Panc1 (cell line): ENCODE measurements at regions not wholly inside any gene's neighbourhood (a gene's known extent, or its start where the extent isn't known, plus 50 kb on each side); places are given as distances from the start of the nearest gene placed in this dataset.

Experiments
- ATAC-seq: fragments of 200-7000 bp; cut with Tn5 transposase; 2 replicates; pipeline ENCODE4 v1.9.1; 2020; ENCODE audit warnings: mild to moderate bottlenecking, moderate library complexity
- BruUV-seq: library from RNA; stranded (reverse); fragments of 400-500 nt; replicated peaks from 2 replicates; lab custom pipeline; 2021; lab: Mats Ljungman, UMichigan
- CTCF ChIA-PET: fragments of 300-600 bp; sonication (Branson Sonifier 250); formaldehyde crosslinking; loops from one replicate; lab custom pipeline; 2022; ENCODE audit warnings: antibody characterized with exemption; lab: Charles Lee
- POLR2A ChIA-PET: fragments of 300-600 bp; sonication (Branson Sonifier 250); formaldehyde crosslinking; loops from one replicate; lab custom pipeline; 2022; ENCODE audit warnings: antibody characterized with exemption; lab: Charles Lee
- DNase-seq: peaks from one replicate; pipeline ENCODE4 v3.0.0-alpha.2; 2010; ENCODE audit warnings: low read depth, low spot score
- H3K27ac ChIP-seq: 2 replicates; pipeline ENCODE4 v1.5.1; 2011; ENCODE audit warnings: mild to moderate bottlenecking, low read length, inconsistent platforms
- H3K27me3 ChIP-seq: fragments of 200-500 bp; sonication (Bioruptor generic); 2 replicates; pipeline ENCODE4 v1.6.0; 2014; ENCODE audit warnings: low read length, inconsistent platforms; ENCODE audit not compliant: control insufficient read depth, insufficient read depth
- H3K36me3 ChIP-seq: fragments of 200-500 bp; sonication (Bioruptor generic); 2 replicates; pipeline ENCODE4 v1.5.1; 2014; ENCODE audit warnings: inconsistent platforms, mild to moderate bottlenecking, low read length, moderate library complexity; ENCODE audit not compliant: control insufficient read depth, insufficient read depth
- H3K4me1 ChIP-seq: 2 replicates; pipeline ENCODE4 v1.5.1; 2011; ENCODE audit warnings: inconsistent platforms, mild to moderate bottlenecking, low read length, moderate library complexity; ENCODE audit not compliant: control insufficient read depth, insufficient read depth
- H3K4me3 ChIP-seq, 2 experiments: 2 replicates each; pipeline ENCODE4 v1.5.1; 2011 to 2012; ENCODE audit warnings: low read depth in 2 of 2, low read length in 2 of 2, mild to moderate bottlenecking in 2 of 2, inconsistent platforms in 1 of 2, moderate library complexity in 1 of 2
- H3K9me3 ChIP-seq: fragments of 200-500 bp; sonication (Bioruptor generic); 2 replicates; pipeline ENCODE4 v1.5.1; 2014; ENCODE audit warnings: low read depth, mild to moderate bottlenecking, inconsistent platforms, low read length, moderate library complexity; ENCODE audit not compliant: control insufficient read depth, insufficient read depth
- POLR2AphosphoS5 ChIP-seq: IDR thresholded peaks from 2 replicates; pipeline ENCODE4 v1.6.1; 2012; ENCODE audit warnings: mild to moderate bottlenecking, low read depth, low read length, moderate library complexity
- SIN3A ChIP-seq: IDR thresholded peaks from 2 replicates; pipeline ENCODE4 v1.6.1; 2012; ENCODE audit warnings: low read depth, mild to moderate bottlenecking, low read length, moderate library complexity, borderline replicate concordance; ENCODE audit not compliant: insufficient read depth
- TCF7L2 ChIP-seq: IDR thresholded peaks from 2 replicates; pipeline ENCODE4 v1.6.1; 2011; ENCODE audit warnings: mild to moderate bottlenecking, low read depth, low read length, inconsistent platforms
- in situ Hi-C: cut with HindIII; loops from 2 replicates; pipeline ENCODE4 v1.10.0; 2016; ENCODE audit warnings: low sequenced_read_pairs, low pct_unique_long_range_greater_than_20kb
- intact Hi-C: fragments of 100-400 bp; cut with micrococcal nuclease; formaldehyde crosslinking; loops from one replicate; pipeline ENCODE4 v1.10.0; 2022; ENCODE audit not compliant: unreplicated experiment
- TF ChIP-seq, protein P1 (sequence below): fragments of 450-650 bp; IDR thresholded peaks from 2 replicates; pipeline ENCODE4 v1.5.1; 2017; ENCODE audit warnings: mild to moderate bottlenecking
- TF ChIP-seq, protein P2 (sequence below), 2 experiments: IDR thresholded peaks; 2 replicates each; pipeline ENCODE4 v1.6.1; 2011 to 2012; ENCODE audit warnings: low read depth in 2 of 2, control low read depth in 1 of 2, low read length in 1 of 2, mild to moderate bottlenecking in 1 of 2, moderate library complexity in 1 of 2; ENCODE audit not compliant: insufficient read depth in 1 of 2

DNA sequence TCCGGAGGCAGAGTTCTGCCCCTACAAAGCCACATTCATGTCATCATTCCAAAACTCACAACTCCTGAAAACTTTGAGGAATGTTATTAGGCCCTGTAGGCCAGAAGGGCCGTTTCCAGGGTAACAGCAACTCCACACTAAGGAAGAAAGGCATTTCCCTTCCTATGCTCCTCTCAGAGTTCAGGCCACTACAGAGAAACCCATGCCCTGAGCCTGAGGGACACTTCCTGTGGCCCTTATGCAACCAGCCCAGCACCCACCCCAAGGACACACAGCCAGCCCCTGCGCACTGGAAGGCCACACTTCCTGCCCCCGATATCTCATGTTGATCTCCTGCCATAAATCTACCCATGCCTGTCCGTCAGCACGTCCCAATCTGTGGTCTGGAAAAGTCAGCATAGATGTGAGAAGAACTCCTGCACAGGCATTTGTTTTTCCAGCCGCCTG lies 289.3 kb downstream of the BCOR start:
- POLR2A ChIA-PET: no interaction called here
- no TSS peak for BruUV-seq
- Histone ChIP-seq H3K4me3 (no peak overlapping the region), H3K36me3 (no peaks in the 10 kb centered on the region), H3K27me3 (no peaks in the 10 kb centered on the region), H3K4me1 (no peaks in the 10 kb centered on the region), H3K9me3 (no peaks in the 10 kb centered on the region), H3K27ac (no peak overlapping the region)
- TF ChIP-seq SIN3A (no peak), TCF7L2 (no peak), POLR2AphosphoS5 (no peak)
- TF ChIP-seq, protein P1, sequence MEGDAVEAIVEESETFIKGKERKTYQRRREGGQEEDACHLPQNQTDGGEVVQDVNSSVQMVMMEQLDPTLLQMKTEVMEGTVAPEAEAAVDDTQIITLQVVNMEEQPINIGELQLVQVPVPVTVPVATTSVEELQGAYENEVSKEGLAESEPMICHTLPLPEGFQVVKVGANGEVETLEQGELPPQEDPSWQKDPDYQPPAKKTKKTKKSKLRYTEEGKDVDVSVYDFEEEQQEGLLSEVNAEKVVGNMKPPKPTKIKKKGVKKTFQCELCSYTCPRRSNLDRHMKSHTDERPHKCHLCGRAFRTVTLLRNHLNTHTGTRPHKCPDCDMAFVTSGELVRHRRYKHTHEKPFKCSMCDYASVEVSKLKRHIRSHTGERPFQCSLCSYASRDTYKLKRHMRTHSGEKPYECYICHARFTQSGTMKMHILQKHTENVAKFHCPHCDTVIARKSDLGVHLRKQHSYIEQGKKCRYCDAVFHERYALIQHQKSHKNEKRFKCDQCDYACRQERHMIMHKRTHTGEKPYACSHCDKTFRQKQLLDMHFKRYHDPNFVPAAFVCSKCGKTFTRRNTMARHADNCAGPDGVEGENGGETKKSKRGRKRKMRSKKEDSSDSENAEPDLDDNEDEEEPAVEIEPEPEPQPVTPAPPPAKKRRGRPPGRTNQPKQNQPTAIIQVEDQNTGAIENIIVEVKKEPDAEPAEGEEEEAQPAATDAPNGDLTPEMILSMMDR: no peak
- TF ChIP-seq, protein P2, sequence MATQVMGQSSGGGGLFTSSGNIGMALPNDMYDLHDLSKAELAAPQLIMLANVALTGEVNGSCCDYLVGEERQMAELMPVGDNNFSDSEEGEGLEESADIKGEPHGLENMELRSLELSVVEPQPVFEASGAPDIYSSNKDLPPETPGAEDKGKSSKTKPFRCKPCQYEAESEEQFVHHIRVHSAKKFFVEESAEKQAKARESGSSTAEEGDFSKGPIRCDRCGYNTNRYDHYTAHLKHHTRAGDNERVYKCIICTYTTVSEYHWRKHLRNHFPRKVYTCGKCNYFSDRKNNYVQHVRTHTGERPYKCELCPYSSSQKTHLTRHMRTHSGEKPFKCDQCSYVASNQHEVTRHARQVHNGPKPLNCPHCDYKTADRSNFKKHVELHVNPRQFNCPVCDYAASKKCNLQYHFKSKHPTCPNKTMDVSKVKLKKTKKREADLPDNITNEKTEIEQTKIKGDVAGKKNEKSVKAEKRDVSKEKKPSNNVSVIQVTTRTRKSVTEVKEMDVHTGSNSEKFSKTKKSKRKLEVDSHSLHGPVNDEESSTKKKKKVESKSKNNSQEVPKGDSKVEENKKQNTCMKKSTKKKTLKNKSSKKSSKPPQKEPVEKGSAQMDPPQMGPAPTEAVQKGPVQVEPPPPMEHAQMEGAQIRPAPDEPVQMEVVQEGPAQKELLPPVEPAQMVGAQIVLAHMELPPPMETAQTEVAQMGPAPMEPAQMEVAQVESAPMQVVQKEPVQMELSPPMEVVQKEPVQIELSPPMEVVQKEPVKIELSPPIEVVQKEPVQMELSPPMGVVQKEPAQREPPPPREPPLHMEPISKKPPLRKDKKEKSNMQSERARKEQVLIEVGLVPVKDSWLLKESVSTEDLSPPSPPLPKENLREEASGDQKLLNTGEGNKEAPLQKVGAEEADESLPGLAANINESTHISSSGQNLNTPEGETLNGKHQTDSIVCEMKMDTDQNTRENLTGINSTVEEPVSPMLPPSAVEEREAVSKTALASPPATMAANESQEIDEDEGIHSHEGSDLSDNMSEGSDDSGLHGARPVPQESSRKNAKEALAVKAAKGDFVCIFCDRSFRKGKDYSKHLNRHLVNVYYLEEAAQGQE (IDR thresholded peaks at IDR 0.05; ENCODE audit: insufficient read depth in 1 of 2, low read depth in 2 of 2, low read length in 1 of 2): no peak
- ATAC-seq (no peak), DNase-seq (no peak)
- intact Hi-C loops (no loop called here), in situ Hi-C loops (no loop called here)
- CTCF ChIA-PET: no interaction called here

DNA sequence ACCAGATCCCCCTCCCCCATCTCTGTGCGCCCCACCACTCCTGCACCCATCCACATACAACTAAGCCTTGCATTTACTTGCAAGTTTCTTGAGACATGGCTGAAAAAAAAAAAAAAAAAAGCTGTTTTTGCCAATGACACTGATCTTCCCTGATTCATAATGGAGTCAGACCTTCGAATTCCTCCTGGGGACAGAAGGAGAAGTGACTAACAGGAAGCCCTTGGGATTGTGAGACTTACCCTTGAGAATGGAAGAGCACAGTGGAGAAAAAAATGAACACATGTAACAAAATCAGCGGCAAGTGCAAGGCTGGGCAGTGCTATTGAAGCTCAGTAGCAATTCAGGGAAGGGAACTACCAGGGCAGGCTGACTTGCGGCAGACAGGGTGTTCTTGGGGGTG lies 288.4 kb downstream of the BCOR start:
- in situ Hi-C loops: no loop called here
- intact Hi-C loops: no loop called here
- Histone ChIP-seq H3K9me3 (no peaks in the 10 kb centered on the region), H3K36me3 (no peaks in the 10 kb centered on the region), H3K4me1 (no peaks in the 10 kb centered on the region), H3K27ac (no peak overlapping the region), H3K27me3 (no peaks in the 10 kb centered on the region), H3K4me3 (no peak overlapping the region)
- ATAC-seq (no peak), DNase-seq (no peak)
- TF ChIP-seq, protein P2 (IDR thresholded peaks at IDR 0.05; ENCODE audit: insufficient read depth in 1 of 2, low read depth in 2 of 2, low read length in 1 of 2): no peak
- TF ChIP-seq POLR2AphosphoS5 (no peak), SIN3A (no peak), TCF7L2 (no peak)
- TF ChIP-seq, protein P1: no peak
- CTCF ChIA-PET: no interaction called here
- BruUV-seq: no TSS peak
- POLR2A ChIA-PET: no interaction called here
